ENCODE measurements at regions not wholly inside any gene's neighbourhood (a gene's known extent, or its start where the extent isn't known, plus 50 kb on each side); places are given as distances from the start of the nearest gene placed in this dataset.
"Not testable (repeated sequence)": the region's sequence is repeated elsewhere in the genome, so short reads cannot be mapped to it uniquely, and the experiment has no call there.

DNA sequence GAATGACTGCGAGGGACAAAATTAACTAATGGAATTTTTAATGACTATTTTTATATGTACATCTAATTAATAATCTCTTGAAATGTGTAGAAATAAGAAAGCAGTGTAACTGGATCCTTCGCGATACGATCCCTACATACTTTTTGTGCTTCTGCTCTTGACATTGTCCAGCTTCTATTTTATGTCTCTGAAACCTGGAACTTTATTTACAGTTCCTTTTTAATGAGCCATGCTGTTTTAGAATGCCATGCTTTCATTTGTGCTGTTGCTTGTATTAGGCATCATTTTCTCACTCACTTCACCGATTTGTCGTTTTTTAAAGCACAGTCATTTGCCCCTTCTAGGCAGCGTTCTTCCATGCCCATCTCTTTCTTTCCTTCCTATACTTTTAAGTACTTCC, 301.3 kb downstream of the EDEM1 start:
- no peak for DNase-seq
- ChIA-PET POLR2A (no interaction called here), CTCF (no interaction called here)
- Mint-ChIP-seq H3K9me3 (no peaks in the 10 kb centered on the region), H3K4me1 (no peaks in the 10 kb centered on the region), H3K27me3 (no peaks in the 10 kb centered on the region), H3K27ac (no peak overlapping the region), H3K4me3 (no peak overlapping the region), H3K36me3 (ENCODE audit: low read depth) (no peaks in the 10 kb centered on the region)

DNA sequence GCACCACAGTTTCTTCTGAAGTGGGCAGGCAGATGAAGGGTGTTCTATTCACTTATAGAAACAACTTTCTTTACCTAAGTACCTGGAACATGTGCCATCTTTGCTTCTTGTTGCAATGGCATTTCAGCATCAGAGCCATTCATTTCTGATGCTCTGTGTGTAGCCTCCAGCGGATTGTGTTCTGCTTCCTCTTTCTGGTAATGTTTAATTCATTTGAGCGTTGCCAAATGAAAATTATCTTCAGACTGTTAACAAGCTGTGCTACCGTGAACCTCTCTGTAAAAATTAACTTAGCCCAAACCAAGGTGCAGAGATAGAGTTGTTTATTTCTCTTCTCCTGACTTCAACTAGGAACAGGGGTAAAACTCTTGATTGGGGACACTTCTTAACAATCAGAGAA, 302.0 kb downstream of the EDEM1 start:
- H3K27me3 Mint-ChIP-seq: no peaks in the 10 kb centered on the region
- H3K4me3 Mint-ChIP-seq: no peak overlapping the region
- H3K27ac Mint-ChIP-seq: no peak overlapping the region
- ChIA-PET CTCF (no interaction called here), POLR2A (no interaction called here)
- no peaks in the 10 kb centered on the region for H3K9me3 Mint-ChIP-seq
- no peaks in the 10 kb centered on the region for H3K4me1 Mint-ChIP-seq
- no peaks in the 10 kb centered on the region for H3K36me3 Mint-ChIP-seq (ENCODE audit: low read depth)
- DNase-seq: no peak

DNA sequence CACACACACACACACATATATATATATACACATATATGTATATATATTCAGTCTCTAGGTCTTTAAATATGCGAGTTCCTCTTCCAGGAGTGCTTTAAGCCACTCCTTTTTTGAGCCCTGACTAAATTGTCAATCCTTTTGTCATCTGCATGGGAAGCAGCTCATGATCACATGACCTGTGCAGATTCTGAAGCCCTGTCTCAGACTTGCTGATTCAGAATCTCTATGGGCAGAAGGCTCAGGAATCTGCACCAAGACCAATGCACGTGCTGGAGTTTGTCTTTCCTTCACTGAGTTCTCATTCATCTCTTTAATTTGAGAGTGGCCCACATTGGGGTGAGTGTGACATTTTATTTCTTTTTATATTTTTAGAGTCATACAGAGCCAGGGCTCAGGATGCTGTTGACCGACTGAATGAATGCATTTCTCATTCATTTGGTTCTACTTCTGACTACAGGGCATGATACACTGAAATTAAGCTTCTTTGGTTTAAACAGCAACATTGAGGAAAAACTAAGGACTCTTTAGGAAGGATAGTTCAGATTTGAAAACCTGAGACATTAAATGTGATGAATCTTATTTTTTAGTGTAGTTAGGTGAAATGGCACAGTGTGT, 307.5 kb downstream of the EDEM1 start:
- ChIA-PET POLR2A (no interaction called here), CTCF (no interaction called here)
- no peaks in the 10 kb centered on the region for H3K27me3 Mint-ChIP-seq
- H3K4me3 Mint-ChIP-seq: no peak overlapping the region
- DNase-seq: no peak
- peaks cover 17% of the 10 kb centered on the region for H3K4me1 Mint-ChIP-seq
- no peak overlapping the region for H3K27ac Mint-ChIP-seq
- H3K36me3 Mint-ChIP-seq (ENCODE audit: low read depth): no peaks in the 10 kb centered on the region
- H3K9me3 Mint-ChIP-seq: peaks cover 4% of the 10 kb centered on the region

DNA sequence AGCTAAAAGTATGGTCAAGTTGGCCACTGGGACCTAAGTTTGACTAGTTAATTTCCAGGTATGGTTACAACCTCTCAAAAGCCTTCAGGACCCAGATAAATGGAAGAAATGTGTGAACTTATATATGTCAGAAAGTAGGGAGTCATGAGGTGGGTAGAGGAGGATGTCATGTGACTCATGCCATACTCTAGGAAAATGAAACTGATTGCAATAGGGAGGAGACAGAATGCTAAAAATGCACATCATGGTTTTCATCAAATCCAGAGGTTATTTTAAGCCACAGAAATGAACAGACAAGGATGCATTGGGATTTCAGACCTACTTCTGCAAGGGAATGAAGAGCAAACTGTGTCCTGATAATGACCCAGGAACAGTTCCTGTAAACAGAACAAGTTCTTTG, 310.0 kb downstream of the EDEM1 start:
- peaks cover 17% of the 10 kb centered on the region for H3K4me1 Mint-ChIP-seq

DNA sequence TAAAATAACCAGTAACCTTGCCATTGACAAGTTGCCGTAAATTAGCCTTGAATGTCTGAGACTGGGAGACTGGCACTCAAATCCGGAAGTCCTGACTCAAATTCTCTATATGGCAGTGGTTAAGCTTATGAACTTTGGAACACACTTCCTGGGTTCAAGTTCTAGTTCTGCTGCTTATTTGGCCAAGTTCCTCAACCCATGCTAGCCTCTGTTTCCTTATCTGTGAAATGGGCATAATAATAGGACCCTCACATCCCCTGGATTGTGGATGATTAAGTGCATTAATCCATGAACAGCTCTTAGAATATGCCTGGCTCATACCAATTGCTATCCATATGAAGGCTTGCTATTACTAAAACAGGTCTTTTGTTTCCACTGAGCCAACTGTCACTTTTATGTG, 311.5 kb downstream of the EDEM1 start:
- H3K27me3 Mint-ChIP-seq: no peaks in the 10 kb centered on the region
- no peak overlapping the region for H3K4me3 Mint-ChIP-seq
- H3K27ac Mint-ChIP-seq: no peak overlapping the region
- ChIA-PET CTCF (no interaction called here), POLR2A (no interaction called here)
- no peak for DNase-seq
- peaks cover 17% of the 10 kb centered on the region for H3K4me1 Mint-ChIP-seq
- H3K9me3 Mint-ChIP-seq: peaks cover 4% of the 10 kb centered on the region
- H3K36me3 Mint-ChIP-seq (ENCODE audit: low read depth): no peaks in the 10 kb centered on the region

More for the DNA sequence above, 310.0 kb downstream of the EDEM1 start:
- H3K27me3 Mint-ChIP-seq: no peaks in the 10 kb centered on the region
- no peak for DNase-seq
- ChIA-PET CTCF (no interaction called here), POLR2A (no interaction called here)
- H3K9me3 Mint-ChIP-seq: peaks cover 4% of the 10 kb centered on the region
- no peak overlapping the region for H3K4me3 Mint-ChIP-seq
- no peak overlapping the region for H3K27ac Mint-ChIP-seq
- H3K36me3 Mint-ChIP-seq (ENCODE audit: low read depth): no peaks in the 10 kb centered on the region

GRCh38 chr3:5499404-5499803, 311.9 kb downstream of the EDEM1 start:
- ChIA-PET CTCF (no interaction called here), POLR2A (no interaction called here)
- H3K27me3 Mint-ChIP-seq: no peaks in the 10 kb centered on the region
- peaks cover 17% of the 10 kb centered on the region for H3K4me1 Mint-ChIP-seq
- H3K9me3 Mint-ChIP-seq: peaks cover 4% of the 10 kb centered on the region
- no peak overlapping the region for H3K27ac Mint-ChIP-seq
- DNase-seq: no peak
- no peak overlapping the region for H3K4me3 Mint-ChIP-seq
- H3K36me3 Mint-ChIP-seq (ENCODE audit: low read depth): no peaks in the 10 kb centered on the region

DNA sequence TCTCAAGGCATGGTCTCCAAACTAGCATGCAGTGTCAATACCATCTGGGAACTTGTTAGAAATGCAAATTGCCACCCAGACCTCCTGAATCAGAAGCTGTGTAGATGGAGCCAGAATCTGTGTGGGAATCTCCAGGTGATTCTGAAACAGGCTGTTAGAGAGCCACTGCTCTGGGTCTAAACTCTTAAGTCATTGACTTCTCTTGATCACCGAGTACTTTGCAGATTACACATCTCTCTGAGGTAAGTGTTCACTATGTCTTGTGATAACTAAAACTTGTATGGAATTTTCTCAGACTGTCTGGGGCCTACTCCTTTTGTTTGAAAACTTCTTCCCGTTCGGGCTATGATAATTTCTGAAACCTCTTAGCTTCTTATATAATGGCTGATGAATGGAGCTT, 315.6 kb downstream of the EDEM1 start:
- no peak overlapping the region for H3K4me3 Mint-ChIP-seq
- no peak overlapping the region for H3K27ac Mint-ChIP-seq
- H3K9me3 Mint-ChIP-seq: peaks cover 3% of the 10 kb centered on the region
- H3K36me3 Mint-ChIP-seq (ENCODE audit: low read depth): no peaks in the 10 kb centered on the region
- ChIA-PET POLR2A (no interaction called here), CTCF (no interaction called here)
- no peaks in the 10 kb centered on the region for H3K27me3 Mint-ChIP-seq
- peaks cover 6% of the 10 kb centered on the region for H3K4me1 Mint-ChIP-seq
- DNase-seq: no peak

DNA sequence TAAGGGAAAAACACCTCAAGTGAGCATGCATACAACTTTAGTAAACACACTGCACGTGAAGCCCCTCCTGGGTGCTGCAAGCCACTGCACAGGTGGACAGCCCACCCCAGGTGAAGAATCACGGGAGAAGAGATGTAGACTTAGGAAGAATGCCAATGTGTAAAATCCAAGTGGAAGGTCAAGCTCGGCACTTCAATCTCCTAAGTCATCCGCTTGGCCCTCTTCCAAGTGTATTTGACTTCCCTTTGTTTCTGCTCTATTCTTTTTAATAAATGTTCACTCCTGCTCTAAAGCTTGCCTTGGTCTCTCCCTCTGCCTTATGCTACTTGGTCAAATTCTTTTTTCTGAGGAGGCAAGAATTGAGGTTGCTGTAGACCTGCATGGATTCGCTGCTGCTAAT, 316.6 kb downstream of the EDEM1 start:
- peaks cover 6% of the 10 kb centered on the region for H3K4me1 Mint-ChIP-seq
- H3K27ac Mint-ChIP-seq: no peak overlapping the region
- H3K9me3 Mint-ChIP-seq: peaks cover 12% of the 10 kb centered on the region
- no peak for DNase-seq
- H3K27me3 Mint-ChIP-seq: no peaks in the 10 kb centered on the region
- no peaks in the 10 kb centered on the region for H3K36me3 Mint-ChIP-seq (ENCODE audit: low read depth)
- POLR2A ChIA-PET: no interaction called here
- H3K4me3 Mint-ChIP-seq: no peak overlapping the region
- CTCF ChIA-PET: no interaction called here

- Mint-ChIP-seq H3K4me1 (no peaks in the 10 kb centered on the region), H3K27me3 (no peaks in the 10 kb centered on the region), H3K27ac (no peak overlapping the region), H3K36me3 (ENCODE audit: low read depth) (no peaks in the 10 kb centered on the region), H3K9me3 (peaks cover 18% of the 10 kb centered on the region), H3K4me3 (no peak overlapping the region)
- ChIA-PET CTCF (no interaction called here), POLR2A (no interaction called here)
- DNase-seq: no peak
These were observed 317.7 kb downstream of the EDEM1 start for GRCh38 chr3:5505163-5505562.

DNA sequence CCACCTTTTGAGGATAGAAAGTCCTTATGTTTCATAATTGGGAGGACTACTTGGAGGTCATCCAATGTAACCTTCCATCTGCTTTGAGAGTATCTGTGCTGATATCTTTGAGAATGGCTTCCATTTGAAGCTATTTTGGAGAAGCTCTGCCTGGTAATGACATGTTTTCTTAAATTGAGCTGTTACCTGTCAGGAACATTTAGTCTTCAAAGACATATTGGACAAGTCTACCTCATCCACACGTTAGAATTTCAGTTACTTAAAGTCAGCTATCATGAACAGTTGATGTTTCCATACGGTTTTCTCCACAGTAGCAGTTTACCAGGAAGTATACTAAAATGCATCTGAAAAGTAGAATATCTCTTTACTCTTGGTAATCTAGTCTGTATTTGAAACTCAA, 318.5 kb downstream of the EDEM1 start:
- Mint-ChIP-seq H3K27ac (no peak overlapping the region), H3K4me3 (no peak overlapping the region), H3K9me3 (peaks cover 22% of the 10 kb centered on the region), H3K4me1 (no peaks in the 10 kb centered on the region), H3K27me3 (no peaks in the 10 kb centered on the region), H3K36me3 (ENCODE audit: low read depth) (no peaks in the 10 kb centered on the region)
- no peak for DNase-seq
- POLR2A ChIA-PET: no interaction called here
- CTCF ChIA-PET: no interaction called here

GRCh38 chr3:5508860-5509259, 321.4 kb downstream of the EDEM1 start:
- H3K36me3 Mint-ChIP-seq (ENCODE audit: low read depth): not testable (repeated sequence)

DNA sequence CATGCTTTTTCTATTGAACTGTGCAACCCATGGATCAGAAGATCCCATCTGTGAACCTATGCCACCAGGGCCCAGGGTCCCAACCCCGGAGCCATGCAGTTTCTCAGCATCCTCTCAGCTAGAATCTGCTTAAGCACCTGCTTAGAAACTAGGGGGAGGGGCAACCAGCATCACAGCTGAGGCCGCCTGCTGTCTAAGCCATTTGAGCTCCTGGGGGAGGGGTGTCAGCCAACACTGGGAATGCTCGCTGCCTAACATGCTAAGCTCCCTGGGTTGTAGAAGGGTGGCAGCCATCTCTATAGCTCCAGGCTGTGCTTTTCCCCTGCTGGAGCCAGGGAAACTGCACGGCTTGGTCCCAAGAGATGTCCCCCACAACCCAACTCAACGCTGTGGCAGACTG, 322.8 kb downstream of the EDEM1 start:
- CTCF ChIA-PET: no interaction called here
- Mint-ChIP-seq H3K36me3 (ENCODE audit: low read depth) (no peaks in the 10 kb centered on the region), H3K9me3 (peaks cover 30% of the 10 kb centered on the region)

More at GRCh38 chr3:5508860-5509259, 321.4 kb downstream of the EDEM1 start:
- H3K27ac Mint-ChIP-seq, DNase-seq, H3K4me1 Mint-ChIP-seq, H3K27me3 Mint-ChIP-seq, H3K4me3 Mint-ChIP-seq, POLR2A ChIA-PET, CTCF ChIA-PET: not testable (repeated sequence)
- peaks cover 30% of the 10 kb centered on the region for H3K9me3 Mint-ChIP-seq

DNA sequence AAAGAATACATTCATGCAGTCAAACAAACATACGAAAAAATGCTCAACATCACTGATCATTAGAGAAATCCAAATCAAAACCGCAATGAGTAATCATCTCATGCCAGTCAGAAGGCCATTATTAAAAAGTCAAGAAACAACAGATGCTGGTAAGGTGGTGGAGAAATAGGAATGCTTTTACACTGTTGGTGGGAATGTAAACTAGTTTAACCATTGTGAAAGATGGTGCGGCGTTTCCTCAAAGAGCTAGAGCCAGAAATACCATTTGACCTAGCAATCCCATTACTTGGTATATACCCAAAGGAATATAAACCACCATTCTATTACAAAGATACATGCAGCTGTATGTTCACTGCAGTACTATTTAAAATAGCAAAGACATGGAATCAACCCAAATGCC, 330.4 kb downstream of the EDEM1 start:
- no peak for DNase-seq
- CTCF ChIA-PET: no interaction called here
- Mint-ChIP-seq H3K9me3 (peaks cover 3% of the 10 kb centered on the region), H3K4me1 (no peaks in the 10 kb centered on the region), H3K36me3 (ENCODE audit: low read depth) (no peaks in the 10 kb centered on the region), H3K27ac (no peak overlapping the region), H3K27me3 (no peaks in the 10 kb centered on the region), H3K4me3 (no peak overlapping the region)
- POLR2A ChIA-PET: no interaction called here

More for the DNA sequence above, 322.8 kb downstream of the EDEM1 start:
- DNase-seq: no peak
- Mint-ChIP-seq H3K4me3 (no peak overlapping the region), H3K27me3 (no peaks in the 10 kb centered on the region), H3K27ac (no peak overlapping the region), H3K4me1 (no peaks in the 10 kb centered on the region)
- POLR2A ChIA-PET: no interaction called here

DNA sequence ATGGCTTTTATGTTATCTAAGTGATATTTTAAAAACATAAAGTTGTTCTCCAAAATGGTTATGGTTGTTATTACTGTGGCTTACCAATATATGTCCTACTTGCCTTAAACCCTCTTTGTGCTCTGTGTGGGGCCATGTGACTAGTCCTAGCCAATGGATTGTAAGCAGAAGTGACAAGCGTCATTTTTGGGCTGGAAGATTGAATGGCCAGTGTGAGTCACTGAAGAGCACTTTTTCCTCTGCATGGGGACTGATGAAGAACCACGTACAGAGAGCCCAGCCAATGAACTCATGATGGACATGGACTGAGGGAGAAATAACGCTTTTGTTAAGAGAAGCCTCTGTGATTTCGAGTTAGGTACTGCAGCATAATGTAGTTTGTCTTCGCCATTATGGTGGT, 332.7 kb downstream of the EDEM1 start:
- H3K4me3 Mint-ChIP-seq: no peak overlapping the region
- no peak for DNase-seq
- H3K9me3 Mint-ChIP-seq: no peaks in the 10 kb centered on the region
- H3K27me3 Mint-ChIP-seq: no peaks in the 10 kb centered on the region
- H3K4me1 Mint-ChIP-seq: no peaks in the 10 kb centered on the region
- H3K36me3 Mint-ChIP-seq (ENCODE audit: low read depth): no peaks in the 10 kb centered on the region
- CTCF ChIA-PET: no interaction called here
- H3K27ac Mint-ChIP-seq: no peak overlapping the region
- POLR2A ChIA-PET: no interaction called here

DNA sequence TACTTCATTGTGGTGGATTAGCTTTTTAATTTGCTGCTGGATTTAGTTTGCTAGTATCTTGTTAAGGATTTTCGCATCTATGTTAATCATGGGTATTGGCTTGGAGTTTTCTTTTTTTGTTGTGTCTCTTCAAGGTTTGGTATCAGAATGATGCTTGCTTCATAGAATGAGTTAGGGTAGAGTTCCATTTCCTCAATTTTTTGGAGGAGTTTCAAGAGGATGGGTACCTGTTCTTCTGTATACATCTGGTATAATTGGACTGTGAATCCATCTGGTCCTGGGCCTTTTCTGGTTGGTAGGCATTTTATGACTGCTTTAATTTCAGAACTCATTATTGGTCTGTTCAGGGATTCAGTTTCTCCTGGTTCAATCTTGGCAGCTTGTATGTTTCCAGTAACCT, 335.6 kb downstream of the EDEM1 start:
- Mint-ChIP-seq H3K27ac (no peak overlapping the region), H3K27me3 (no peaks in the 10 kb centered on the region), H3K4me3 (no peak overlapping the region), H3K4me1 (no peaks in the 10 kb centered on the region), H3K36me3 (ENCODE audit: low read depth) (no peaks in the 10 kb centered on the region), H3K9me3 (no peaks in the 10 kb centered on the region)
- POLR2A ChIA-PET: no interaction called here
- DNase-seq: no peak
- CTCF ChIA-PET: no interaction called here
